GM19239 (cell line): ENCODE measurements at regions not wholly inside any gene's neighbourhood (a gene's known extent, or its start where the extent isn't known, plus 50 kb on each side); places are given as distances from the start of the nearest gene placed in this dataset.
"Not testable (repeated sequence)": the region's sequence is repeated elsewhere in the genome, so short reads cannot be mapped to it uniquely, and the experiment has no call there.

ENCODE experiments used
- DNase-seq: peaks from one replicate; pipeline ENCODE4 v3.0.0; 2011; ENCODE audit warnings: low spot score; ENCODE audit not compliant: insufficient read length
- FAIRE-seq: peaks from 2 replicates; lab custom pipeline; 2011; peaks lifted over from hg19 to GRCh38; lab: Jason Lieb, UNC

DNA sequence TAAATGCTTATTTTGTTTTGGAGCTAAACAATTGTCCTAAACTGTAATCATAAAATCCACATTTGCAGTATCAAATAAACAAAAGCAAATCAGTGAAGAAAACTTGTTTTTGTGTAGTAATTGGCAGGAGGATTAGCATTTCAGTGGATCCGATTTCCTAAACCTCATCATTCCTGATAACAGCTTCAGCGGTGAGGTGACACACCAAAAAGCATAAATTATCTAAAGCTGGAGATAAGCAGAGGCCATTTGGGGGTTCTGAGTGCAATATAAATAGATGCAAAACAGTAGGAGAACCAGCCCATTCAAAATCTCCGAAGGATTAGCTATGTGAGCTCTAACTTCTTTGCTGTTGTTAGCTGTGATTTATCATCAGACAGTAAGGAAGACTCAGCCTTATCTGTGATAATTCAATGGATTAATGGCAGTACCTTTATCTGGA, 235.8 kb downstream of the EPHA7 start:
- FAIRE-seq (no peak), DNase-seq (no peak)

DNA sequence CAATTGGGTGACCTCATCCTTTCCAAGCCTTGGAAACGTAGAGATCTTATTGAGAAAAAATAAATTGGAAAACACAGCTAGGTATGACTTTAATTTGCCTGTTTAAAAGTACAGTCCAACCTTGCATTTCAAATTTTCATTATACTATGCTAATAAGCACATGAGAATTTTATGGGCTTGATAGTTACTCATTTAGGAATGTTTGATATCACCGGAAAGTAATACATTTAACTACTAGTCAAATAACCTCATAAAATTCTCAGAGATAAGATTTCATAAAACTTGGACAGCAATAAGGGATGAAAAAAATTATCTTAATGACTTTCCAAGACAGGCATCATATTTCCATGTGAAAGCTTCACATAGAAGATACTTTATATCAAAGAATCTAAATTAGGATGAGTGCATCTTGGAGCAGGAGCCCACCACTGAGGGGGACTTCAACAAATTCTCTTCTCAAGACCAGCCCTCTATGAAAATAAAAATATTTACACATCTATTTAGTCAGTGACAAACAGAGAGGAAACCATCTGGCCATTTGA, 236.3 kb downstream of the EPHA7 start:
- no peak for FAIRE-seq
- DNase-seq, result no peak

DNA sequence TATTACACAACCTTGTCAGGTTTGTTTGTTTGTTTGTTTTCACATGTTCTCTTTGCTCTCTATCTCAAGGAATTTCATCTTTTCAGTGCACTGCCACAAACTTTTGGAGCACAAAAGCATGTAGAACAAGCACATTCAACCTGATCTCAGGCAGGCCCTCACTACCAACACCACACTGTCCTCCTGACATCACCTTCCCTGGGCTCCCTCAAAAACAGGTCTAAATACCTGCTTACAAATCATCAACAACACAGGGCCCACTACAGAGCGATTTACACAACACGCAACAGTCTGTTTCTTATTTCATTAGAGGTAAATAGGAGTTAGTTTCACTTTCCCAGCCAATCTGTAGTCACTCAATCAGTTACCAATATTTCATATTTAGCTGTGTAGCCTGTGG, 241.4 kb downstream of the EPHA7 start:
- DNase-seq, result no peak
- FAIRE-seq, result no peak

DNA sequence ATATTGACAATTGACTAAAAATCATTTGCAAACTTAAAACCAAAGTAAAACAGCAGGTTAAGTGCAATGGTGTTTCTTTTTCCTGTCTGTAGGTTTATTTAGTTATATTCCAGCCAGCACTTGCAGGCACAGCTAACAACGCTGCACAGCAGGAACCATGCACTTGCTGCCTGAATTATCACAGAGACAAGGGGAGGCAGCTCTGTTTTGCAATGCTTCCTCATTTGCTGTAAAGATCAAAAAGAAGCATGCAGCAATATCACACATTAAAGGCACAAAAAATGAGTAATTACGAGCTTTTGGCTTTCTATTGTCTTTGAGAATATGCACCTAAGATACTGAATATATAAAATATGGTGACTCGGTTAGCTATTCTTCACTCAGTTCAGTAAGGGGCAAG, 241.9 kb downstream of the EPHA7 start:
- DNase-seq (no peak), FAIRE-seq (no peak)

DNA sequence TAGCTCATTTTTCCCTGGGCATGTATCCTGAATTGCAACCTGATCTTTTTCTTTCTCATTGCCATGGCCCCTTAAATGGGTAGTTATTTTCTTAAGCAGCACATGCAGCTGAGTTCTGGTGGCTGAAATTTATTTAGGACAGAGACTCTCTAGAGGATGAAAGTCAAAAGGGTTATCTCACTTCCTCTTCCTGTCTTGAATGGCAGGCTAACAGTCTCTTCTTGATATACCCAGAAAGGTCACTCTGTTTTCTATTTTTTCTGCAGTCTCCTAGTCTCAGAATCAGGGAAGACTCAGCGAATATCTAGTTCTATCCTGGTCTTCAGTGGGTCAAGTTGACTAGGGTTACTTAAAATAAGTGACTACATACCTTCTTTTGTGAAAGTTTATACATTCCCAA, 243.3 kb downstream of the EPHA7 start:
- DNase-seq (no peak), FAIRE-seq (peak; percentile 4)

DNA sequence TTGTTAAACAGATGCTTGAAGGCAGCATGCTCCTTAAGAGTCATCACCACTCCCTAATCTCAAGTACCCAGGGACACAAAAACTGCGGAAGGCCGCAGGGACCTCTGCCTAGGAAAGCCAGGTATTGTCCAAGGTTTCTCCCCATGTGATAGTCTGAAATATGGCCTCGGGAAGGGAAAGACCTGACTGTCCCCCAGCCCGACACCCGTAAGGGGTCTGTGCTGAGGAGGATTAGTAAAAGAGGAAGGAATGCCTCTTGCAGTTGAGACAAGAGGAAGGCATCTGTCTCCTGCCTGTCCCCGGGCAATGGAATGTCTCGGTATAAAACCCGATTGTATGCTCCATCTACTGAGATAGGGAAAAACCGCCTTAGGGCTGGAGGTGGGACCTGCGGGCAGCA, 245.8 kb downstream of the EPHA7 start:
- not testable (repeated sequence) for DNase-seq, FAIRE-seq

DNA sequence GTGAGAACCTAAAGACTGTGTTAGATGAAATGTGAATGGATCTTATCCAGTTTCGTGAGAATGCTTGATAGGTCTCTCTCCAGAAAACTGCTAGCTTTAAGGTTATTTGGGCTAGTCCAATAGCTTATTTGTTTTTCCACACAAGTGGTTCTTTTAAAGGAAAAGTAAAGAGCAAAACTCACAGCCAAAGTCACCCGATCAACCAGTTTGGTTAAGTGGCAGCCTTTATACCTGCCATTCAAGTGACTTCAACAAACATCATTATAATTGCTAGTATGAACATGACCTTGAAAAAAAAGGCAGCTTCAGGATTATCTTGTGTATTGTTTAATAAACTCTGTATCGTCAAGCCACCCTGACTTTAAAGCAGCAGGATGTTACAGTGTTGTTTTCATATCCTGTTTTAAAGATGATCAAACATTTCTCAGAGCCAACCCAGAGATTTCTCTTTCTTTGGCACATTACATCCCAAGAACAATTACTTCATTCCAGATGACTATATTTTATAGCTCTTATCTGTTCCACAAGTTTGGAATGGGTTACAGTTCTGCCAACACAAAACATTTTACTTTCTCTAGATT, 253.4 kb downstream of the EPHA7 start:
- no peak for FAIRE-seq
- DNase-seq, result no peak

DNA sequence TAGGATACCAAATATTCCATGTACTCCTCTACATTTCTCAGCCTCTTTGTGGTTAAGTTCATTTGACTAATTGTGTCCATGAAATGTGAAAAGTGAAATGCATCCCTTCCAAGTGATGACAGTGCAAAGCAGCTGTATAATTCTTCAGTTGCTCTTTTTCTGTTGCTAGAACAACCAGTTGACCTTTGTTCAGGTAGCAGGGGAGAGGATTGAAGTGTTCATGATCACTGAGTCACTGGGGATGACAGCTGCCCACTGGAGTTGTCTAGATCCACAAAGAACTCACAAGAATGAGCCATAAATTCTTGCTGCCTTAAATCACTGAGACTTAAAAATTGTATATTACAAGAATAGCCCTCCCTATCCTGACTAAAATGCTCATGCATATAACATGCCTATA, 254.6 kb downstream of the EPHA7 start:
- DNase-seq (no peak), FAIRE-seq (no peak)

DNA sequence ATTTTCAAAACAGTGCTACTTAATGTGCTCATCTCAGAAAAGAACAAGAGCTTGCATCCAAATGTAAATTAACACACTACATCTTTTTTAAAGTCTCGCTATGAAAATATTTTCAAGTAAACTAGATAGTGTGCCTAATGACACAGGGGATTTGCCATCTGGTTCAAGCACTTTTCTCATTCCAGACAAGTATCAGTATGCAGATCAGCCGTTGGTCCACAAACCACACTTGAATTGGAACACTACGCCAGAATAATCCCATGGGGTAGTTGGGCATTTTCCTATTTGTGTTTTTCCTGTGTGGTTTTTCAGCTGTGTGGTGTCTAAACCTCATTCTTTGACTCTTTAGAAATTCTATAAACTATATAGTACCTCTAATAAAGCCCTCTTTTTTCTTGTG, 256.2 kb downstream of the EPHA7 start:
- DNase-seq, result no peak
- FAIRE-seq, result no peak

DNA sequence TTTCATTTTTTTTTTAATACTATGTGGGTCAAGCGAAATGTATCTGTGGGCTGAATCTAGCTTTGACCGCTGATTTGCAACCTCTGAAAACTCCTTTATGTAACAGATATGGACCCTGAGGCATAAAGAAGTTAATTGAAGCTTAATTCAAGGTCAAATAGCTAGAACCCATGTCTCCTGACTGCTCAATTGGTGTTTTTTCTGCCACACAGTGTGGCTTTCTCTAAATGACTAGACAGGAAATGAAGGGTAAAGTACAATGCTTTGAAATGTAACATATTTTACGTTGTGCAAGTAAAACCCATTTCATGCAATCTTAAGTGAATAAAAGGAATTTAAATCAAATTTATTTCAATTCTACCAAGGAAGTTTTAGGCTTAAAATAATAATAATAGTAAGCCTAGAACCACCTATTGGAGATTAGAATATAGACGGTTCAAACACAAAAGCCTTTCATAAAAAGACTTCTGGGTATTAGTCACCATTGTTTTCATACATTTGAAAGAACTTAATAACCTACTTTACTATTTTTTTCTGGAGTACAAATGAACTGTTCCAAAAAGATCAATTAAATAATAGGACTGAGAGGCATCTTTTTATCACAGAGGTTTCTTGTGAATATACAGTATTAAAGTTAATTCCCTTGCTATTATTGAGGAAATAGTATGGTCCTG, 279.8 kb downstream of the EPHA7 start:
- DNase-seq (no peak), FAIRE-seq (peak; percentile 49)

DNA sequence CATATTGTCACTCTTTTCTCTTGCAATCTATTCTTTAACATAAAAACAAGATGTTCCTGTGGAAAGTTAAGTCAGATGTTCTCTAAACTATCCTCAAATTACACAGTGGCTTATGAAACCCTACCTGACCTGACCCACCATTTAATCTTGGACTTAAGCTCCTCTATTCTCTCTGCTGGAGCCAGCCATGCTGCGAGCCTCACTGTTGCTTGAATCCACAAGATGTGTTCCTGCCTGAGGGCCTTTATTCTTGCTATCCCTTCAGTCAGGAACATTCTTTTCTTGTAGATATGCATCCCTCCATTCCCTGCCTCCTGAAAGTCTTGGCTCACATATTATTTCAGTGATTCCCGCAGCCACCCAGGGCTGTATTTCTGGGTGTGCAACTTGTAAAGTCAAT, 283.2 kb downstream of the EPHA7 start:
- FAIRE-seq, result no peak
- DNase-seq, result no peak

DNA sequence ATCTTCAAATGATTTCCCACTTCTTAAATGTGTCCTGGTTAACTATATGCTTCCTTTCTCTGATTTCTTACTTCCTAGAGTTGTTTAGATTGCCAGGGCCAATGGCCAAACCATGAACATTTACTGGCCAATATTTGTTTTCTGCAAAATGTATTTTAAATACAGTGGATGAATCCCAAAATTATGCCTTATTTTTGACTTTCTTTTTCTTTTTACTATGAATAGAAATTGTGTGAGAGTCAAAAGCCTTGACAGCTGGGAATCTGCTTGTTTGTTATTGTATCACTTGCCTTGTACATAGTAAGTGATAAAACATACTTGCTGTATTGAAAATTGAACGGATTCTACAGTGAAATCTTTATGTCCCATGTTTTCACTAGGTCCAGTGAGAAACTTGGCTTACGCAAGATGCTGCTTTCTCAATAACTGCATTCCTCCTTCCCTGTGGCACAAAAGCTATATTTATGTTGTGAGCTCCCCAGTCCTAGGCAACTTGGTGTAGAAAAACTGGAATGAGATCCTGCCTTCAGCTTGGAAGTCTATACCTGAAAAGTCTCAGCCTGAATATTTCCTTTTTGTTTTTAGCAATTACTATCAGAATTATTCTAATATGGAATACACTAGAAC, 295.2 kb downstream of the EPHA7 start:
- FAIRE-seq (no peak), DNase-seq (no peak)

DNA sequence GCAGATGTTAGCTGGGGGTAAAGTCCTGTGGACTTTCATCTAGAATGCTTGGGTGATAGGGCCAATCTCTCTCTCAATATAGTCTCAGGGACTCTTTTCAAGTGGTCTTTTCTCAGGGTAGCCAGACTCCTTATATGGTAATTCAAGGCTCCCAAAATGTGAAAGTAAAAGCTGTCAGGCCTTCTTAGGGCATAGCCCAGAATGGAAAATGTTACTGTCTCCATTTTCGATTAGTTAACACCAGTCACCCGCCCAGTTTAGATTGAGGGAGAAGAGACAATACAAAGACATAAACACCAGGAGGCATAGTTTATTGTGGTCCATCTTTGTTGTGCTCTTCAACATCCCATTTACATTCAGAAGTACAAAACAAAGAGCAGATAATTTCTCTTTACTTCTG, 295.8 kb downstream of the EPHA7 start:
- FAIRE-seq, result no peak

DNA sequence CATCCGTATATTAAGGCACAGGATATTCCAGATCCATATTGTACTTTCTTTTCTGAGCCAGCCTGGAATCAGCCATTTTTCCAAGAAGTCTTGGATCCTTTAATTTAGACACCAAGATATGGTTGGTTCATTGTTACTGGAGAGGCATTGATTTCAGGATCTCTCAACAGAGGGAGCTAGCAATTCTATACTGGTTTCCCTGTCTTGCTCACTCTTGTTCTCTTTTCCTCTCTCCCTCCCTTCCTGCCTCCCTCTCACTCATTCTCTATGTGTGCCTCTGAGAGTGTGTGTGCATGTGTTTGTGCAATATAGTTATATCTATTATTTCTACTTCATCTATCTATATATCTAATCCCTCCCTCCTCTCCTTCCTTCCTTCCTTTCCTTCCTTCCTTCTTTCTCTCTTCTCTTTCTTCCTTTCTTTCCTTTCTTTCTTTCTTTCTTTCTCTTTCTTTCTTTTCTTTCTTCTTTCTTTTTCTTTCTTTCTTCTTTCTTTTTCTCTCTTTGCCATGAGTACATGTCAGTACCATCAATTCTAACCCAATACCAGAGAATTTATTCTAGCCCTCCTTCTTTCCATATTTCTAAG, 299.1 kb downstream of the EPHA7 start:
- no peak for FAIRE-seq
- no peak for DNase-seq

More for the DNA sequence above, 295.8 kb downstream of the EPHA7 start:
- DNase-seq, result no peak

DNA sequence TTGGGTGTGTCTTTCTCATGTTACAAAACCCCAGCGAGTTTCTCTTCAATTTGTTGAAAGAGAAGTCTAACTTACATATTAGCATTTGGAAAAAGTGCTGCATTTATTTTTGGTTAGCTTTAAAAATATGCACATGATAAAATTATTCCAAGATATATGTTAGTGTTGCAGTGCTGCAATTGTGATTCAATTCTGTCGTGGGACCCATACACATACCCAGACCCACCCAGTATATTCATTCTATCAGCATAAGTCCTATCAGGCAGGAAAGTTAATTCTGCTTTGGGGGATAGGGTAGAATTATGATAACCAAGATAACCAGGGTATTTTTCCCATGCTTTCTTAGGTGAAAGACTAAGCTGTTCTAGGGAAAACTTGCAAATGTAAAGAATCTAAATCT, 313.5 kb downstream of the EPHA7 start:
- FAIRE-seq (no peak), DNase-seq (no peak)

DNA sequence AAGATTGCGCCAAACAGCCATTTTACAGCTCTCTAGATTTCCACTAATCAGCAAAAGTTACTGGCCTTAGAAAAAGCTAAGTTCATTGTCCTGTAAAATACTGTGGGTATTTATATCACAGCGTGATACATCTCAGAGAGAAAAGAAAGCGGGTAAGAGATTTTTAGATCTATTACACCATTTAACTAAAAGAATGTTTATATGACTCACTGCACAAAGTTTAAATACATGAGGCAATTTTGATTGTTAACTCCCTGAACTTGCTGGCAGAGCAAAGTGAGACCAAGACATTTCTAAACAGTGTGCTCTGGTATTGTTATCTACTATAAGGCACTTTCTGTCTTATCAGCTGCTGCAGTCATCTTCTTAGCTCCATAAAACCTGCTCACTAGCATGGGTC, 314.3 kb downstream of the EPHA7 start:
- FAIRE-seq (no peak), DNase-seq (no peak)

DNA sequence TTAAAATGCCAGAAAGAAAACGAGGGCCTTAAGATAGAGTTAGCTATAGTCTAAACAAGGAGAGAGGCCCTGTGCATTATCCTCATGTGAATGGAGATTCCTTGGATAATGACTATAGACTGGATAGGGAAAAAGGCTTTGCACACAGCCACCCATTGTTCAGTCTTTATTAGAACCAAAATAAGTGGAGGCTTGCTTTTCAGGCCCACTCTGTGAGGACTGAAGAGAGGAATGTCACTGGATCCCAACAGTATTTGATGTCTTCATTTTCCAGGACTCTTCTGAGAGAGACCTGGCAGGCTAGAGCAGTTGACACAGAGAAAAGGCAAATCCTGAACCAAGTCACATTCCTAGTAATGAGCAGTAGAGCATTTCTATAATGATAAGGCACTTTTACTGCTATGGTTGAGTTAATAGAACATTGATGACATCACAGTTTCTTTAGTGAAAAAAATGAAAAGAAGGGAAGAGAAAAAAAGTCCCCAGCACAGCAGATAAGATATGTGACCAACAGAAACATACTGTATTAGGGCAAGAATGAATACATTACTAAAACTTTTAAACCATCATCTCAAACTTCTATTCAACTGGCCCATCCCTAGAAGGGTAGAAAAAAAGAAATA, 315.1 kb downstream of the EPHA7 start:
- FAIRE-seq, result no peak

DNA sequence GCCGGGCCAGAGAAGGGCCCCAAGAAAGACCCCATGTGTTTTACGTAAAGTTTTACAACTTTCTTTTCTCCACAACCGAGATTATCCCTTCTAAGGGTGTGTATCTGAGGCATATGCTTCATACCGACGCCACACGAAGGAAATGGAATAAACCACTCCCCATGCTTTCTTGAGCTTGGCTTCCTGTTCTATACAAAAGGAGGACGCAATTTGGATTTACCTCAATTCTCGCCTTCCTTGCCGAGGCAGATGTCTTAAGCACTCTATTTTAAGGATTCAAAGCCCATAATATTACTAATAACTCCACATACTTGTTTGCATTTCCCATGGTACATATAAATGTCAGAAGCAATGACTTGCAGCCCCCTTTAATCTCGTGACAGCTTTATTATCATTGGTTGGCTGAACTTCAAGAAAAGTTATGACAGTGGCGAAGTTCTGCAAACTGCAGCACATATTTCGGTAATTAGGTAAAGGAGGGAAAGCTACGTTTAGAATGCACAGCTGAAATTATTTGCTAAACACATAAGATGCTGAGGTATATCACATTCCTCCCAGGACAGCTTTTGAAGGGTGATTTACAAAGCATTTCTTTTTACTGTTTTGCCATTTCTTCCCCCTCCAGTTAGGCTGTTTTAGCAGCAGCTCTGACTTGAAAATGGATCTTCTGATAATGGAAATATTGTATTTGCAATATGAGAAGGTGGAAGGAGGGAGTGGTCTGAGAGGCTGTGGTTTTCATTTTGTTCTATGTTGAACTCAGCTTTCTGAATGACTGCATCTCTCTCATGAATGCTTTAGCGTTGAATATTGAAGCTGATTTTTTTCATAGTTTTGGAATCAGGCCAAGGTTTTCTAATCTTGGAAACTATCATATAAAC, 330.5 kb downstream of the EPHA7 start:
- FAIRE-seq (no peak), DNase-seq (no peak)

More for the DNA sequence above, 315.1 kb downstream of the EPHA7 start:
- no peak for DNase-seq

DNA sequence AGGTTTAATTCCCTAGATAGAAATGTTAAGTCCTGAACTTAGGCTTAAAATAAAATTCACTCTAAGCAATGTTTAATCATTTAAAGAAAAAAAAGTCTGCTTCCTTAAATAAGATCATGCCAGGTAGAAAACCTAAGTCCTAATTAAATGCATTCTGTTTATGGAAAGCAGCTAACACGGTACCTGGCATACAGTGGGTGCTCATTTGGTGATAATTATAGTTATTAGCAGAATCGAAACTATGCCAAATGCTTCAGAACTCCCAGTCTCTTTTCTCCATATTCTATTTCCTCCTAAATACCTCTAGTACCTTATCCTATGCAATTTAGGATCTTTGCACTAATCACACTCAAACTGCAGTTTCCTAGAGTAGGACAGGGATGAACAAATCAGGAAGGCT, 331.8 kb downstream of the EPHA7 start:
- DNase-seq (no peak), FAIRE-seq (no peak)

DNA sequence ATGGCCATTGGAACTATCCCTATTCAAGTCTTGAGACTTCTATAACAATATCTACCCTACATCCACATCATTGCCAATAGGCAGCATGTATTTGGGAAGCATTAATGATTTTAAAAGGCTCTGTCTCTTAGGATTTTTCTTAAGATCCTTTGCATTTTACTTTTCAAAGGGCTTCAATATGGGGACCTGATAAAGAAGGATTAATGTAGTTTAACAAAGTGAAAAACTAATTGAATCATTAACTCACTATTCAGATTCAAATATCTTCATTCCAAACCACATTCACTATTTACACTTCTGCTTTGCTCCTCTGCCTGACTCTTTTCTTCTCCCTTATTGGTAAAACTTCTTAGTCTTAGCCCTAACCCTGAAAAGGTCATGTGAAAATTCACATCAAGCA, 333.0 kb downstream of the EPHA7 start:
- no peak for DNase-seq
- FAIRE-seq, result no peak
